ENCODE measurements at regions not wholly inside any gene's neighbourhood (a gene's known extent, or its start where the extent isn't known, plus 50 kb on each side); places are given as distances from the start of the nearest gene placed in this dataset.
"Not testable (repeated sequence)": the region's sequence is repeated elsewhere in the genome, so short reads cannot be mapped to it uniquely, and the experiment has no call there.

- ATAC-seq (ENCODE audit: poor library complexity) = no peak
- intact Hi-C loops (cut with DNase I) = loop anchor here (5.0 kb wide), 1 partner anchor 236 kb away; no protein-coding TSS in a partner anchor
- no peak for DNase-seq
Observed at GRCh38 chr4:42281324-42282020, 115.8 kb upstream of the SHISA3 start.

- intact Hi-C loops (cut with DNase I) = loop anchor here (5.0 kb wide), 1 partner anchor 235 kb away; no protein-coding TSS in a partner anchor
- ATAC-seq (ENCODE audit: poor library complexity) (peak; percentile 98), DNase-seq (no peak)
Observed at GRCh38 chr4:42282081-42282901, 115.0 kb upstream of the SHISA3 start.

GRCh38 chr4:42284030-42284429 is 113.3 kb upstream of the SHISA3 start:
- ATAC-seq (ENCODE audit: poor library complexity) = no peak
- intact Hi-C loops (cut with DNase I) = loop anchor here (5.0 kb wide), 1 partner anchor 233 kb away; no protein-coding TSS in a partner anchor

DNA sequence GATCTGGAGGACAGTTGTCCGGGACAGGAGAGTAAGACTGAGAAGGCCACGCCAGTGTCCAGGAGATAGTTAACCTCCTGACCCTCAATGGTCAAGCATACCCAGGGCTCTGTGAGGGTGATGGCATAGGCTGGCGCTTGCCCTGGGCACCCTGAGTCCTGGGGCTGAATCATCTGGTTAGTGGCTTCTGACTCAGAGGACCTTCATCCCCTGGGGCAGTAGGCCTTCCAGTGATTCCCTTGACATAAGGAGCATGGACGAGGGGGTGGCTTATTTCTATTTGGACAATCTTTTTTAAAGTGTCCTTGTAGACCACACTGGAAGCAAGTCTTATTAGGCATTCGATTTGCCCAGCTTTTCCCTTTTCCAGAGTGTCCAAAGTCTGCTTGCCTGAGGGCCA is 108.4 kb upstream of the SHISA3 start:
- intact Hi-C loops (cut with DNase I); DNase-seq; ATAC-seq (ENCODE audit: poor library complexity): not testable (repeated sequence)

More at GRCh38 chr4:42284030-42284429, 113.3 kb upstream of the SHISA3 start:
- no peak for DNase-seq

GRCh38 chr4:42292192-42292591 is 105.1 kb upstream of the SHISA3 start:
- intact Hi-C loops (cut with DNase I); DNase-seq; ATAC-seq (ENCODE audit: poor library complexity): not testable (repeated sequence)

- DNase-seq = no peak
- ATAC-seq (ENCODE audit: poor library complexity) = no peak
- intact Hi-C loops (cut with DNase I) = no loop called here
Observed at GRCh38 chr4:42293967-42294813, 103.1 kb upstream of the SHISA3 start.

- ATAC-seq (ENCODE audit: poor library complexity) = no peak
- intact Hi-C loops (cut with DNase I) = no loop called here
Observed at GRCh38 chr4:42296196-42296595, 101.1 kb upstream of the SHISA3 start.

GRCh38 chr4:42302348-42302747 is 94.9 kb upstream of the SHISA3 start:
- DNase-seq (no peak), ATAC-seq (ENCODE audit: poor library complexity) (no peak)
- intact Hi-C loops (cut with DNase I) = no loop called here

More at GRCh38 chr4:42296196-42296595, 101.1 kb upstream of the SHISA3 start:
- no peak for DNase-seq

- no peak for DNase-seq
- ATAC-seq (ENCODE audit: poor library complexity) = peak; percentile 92
- intact Hi-C loops (cut with DNase I) = no loop called here
Observed at GRCh38 chr4:42306221-42307109, 90.8 kb upstream of the SHISA3 start.

DNA sequence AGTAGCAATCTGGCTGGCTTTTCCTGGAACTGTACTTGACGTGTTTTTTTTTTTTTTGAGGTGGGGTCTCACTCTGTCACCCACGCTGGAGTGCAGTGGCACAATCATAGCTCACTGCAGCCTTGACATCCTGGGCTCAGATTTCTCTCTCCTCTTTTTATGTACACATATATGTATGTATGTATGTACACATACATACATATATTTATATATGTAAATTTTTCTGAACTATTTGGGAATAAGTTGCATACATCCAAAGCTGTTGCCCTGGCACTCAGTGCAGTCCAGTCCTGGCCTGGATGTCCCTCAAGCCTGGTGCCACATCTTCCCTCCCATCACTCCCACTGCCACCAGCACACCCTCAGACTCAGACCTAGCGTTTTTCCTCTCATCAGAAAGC is 89.0 kb upstream of the SHISA3 start:
- intact Hi-C loops (cut with DNase I) = no loop called here
- DNase-seq = no peak
- no peak for ATAC-seq (ENCODE audit: poor library complexity)

DNA sequence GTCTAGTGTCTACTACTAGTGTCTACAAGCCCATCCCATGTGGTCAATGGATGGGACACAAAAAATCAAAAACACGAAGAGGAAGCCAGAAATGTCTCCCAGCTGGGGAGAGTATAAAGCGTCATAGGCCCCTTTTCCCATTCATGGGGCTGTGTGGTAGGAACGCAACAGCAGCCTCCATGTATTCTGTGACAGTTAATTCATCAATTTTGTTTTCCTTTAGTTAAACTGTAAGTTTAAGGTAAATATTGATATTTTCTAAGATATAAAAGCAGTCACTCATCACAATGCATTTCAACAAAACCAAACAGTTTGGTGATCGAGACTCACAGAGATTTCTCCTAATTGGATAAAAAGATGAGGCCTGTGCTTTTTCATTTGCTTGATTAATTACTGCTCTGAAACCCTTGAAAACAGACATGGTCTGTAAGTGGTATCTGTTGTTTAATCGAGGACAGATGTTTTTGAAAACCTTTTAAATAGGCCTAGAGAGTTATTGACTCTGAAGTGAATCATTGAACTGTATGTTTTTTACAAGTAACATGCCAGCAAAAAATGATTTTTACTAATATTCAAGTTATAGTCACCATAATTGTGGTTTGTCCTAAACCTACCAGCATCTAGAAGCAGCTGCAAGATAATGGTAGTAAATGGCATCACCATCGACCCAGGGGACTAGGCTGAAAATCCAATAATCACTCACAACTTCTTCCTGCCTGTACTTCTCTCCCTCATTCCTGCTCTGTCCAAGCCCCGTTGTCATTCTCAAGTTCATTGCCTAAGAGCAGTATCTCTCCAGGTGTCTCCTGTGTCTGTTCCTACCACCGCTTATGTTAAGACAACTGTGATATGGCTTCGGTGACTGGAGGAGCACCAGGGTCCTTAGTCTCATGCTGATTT is 87.7 kb upstream of the SHISA3 start:
- intact Hi-C loops (cut with DNase I) = no loop called here
- DNase-seq (no peak), ATAC-seq (ENCODE audit: poor library complexity) (no peak)

DNA sequence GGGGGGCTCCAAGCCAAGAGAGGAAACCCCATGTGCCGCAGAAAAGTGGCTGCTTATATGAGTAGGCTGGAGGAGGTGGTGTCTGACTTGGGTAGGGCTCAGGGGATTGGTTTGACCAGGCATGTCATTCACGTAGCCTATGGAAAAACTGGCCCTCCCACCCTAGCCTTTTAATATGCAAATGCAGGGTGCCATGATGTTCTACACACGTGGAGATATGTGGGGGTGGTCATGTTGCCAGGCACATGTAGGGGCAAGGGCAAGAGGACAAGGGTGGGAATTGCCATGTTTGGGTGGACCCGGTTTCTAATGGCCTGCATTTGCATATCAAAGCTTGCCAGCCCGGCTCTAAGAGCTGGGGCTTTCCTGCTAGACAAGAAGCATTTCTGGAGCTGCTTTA is 86.9 kb upstream of the SHISA3 start:
- no peak for ATAC-seq (ENCODE audit: poor library complexity)
- no peak for DNase-seq
- intact Hi-C loops (cut with DNase I) = no loop called here

GRCh38 chr4:42310806-42311205 is 86.5 kb upstream of the SHISA3 start:
- DNase-seq = no peak
- no peak for ATAC-seq (ENCODE audit: poor library complexity)
- intact Hi-C loops (cut with DNase I) = no loop called here

DNA sequence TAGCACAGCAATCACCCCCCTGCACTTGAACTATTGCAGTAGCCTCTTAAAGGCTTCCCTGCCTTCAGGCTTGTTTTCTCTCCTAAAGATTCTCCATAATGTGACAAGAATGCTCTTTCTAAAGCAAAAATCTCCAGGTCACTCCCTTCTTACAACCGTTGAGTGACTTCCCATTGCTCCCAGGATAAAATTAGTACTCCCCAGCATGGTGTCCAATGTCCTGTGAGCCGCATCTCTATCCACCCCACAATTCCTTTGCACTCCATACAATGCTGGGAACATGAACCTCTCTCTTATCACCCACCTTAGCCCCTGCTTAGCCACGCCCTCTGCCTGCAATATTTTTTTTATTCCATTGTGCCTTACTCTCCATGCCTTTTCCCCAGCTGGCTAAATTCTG is 85.7 kb upstream of the SHISA3 start:
- ATAC-seq (ENCODE audit: poor library complexity) (no peak), DNase-seq (no peak)

DNA sequence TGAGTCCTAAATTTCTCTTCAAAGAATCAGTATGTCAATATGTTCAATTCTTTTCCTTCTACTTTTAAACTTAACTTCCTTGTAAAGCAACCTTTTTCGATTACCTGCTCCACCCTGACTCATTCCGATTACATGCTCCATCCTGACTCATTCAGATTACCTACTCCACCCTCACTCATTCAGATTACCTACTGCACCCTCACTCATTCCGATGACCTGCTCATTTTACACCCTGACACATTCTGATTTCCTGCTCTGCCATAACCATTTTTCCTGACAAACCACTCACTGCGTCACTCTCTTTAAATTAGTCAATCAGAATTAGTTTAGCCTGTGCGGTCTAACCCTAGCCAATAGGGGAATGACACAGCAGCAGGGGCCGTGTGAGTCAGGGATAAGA is 83.9 kb upstream of the SHISA3 start:
- ATAC-seq (ENCODE audit: poor library complexity); intact Hi-C loops (cut with DNase I); DNase-seq: not testable (repeated sequence)

More for the DNA sequence above, 85.7 kb upstream of the SHISA3 start:
- intact Hi-C loops (cut with DNase I) = no loop called here

DNA sequence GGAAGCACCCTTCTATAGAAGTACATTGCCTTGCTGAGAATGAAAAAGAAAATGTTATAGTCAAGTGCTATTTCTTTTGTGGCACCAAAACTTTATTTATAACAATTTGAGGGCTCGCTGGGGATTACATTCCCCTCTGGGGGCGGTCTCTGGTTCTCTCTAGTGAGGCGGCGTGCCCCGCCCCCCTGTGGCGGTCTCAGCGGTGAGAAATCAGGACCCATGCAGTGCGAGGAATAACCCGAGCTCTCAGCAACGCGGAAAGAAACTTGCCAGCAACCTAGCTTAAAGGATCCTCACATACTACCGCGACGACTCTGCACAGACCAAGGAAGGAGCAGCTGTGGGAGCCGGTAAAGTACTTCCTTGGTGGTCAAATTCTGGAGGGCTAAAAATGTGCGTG is 83.4 kb upstream of the SHISA3 start:
- intact Hi-C loops (cut with DNase I) = no loop called here
- no peak for DNase-seq

DNA sequence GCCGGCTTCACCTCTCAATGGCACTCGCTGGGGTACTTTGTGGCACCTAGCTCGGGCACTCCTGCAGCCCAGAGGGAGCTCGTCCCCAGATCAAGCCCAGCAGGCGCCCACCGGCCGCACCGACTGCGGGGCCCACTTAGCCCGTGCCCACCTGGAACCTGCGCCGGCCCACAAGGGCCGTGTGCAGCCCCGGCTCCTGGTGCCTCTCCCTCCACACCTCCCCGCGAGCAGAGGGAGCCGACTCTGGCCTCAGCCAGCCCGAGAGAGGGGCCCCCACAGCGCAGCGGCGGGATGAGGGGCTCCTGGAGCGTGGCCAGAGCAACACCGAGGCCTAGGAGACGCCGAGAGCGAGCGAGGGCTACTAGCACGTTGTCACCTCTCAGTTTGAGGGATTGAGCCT is 82.1 kb upstream of the SHISA3 start:
- intact Hi-C loops (cut with DNase I) = no loop called here
- no peak for DNase-seq
- no peak for ATAC-seq (ENCODE audit: poor library complexity)

More for the DNA sequence above, 83.4 kb upstream of the SHISA3 start:
- ATAC-seq (ENCODE audit: poor library complexity) = no peak
